ENCODE measurements at regions not wholly inside any gene's neighbourhood (a gene's known extent, or its start where the extent isn't known, plus 50 kb on each side); places are given as distances from the start of the nearest gene placed in this dataset.

- no peaks in the 10 kb centered on the region for H3K9me3 ChIP-seq
- DNase-seq (no peak), ATAC-seq (no peak)
- H3K4me3 ChIP-seq, result no peak overlapping the region
- H3K36me3 ChIP-seq, result no peaks in the 10 kb centered on the region
- TF ChIP-seq, protein P1, sequence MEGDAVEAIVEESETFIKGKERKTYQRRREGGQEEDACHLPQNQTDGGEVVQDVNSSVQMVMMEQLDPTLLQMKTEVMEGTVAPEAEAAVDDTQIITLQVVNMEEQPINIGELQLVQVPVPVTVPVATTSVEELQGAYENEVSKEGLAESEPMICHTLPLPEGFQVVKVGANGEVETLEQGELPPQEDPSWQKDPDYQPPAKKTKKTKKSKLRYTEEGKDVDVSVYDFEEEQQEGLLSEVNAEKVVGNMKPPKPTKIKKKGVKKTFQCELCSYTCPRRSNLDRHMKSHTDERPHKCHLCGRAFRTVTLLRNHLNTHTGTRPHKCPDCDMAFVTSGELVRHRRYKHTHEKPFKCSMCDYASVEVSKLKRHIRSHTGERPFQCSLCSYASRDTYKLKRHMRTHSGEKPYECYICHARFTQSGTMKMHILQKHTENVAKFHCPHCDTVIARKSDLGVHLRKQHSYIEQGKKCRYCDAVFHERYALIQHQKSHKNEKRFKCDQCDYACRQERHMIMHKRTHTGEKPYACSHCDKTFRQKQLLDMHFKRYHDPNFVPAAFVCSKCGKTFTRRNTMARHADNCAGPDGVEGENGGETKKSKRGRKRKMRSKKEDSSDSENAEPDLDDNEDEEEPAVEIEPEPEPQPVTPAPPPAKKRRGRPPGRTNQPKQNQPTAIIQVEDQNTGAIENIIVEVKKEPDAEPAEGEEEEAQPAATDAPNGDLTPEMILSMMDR (IDR thresholded peaks at IDR 0.05), result no peak
- no peak overlapping the region for H3K27ac ChIP-seq
- intact Hi-C loops (cut with DNase I), result no loop called here
- H3K27me3 ChIP-seq, result no peaks in the 10 kb centered on the region
- no peaks in the 10 kb centered on the region for H3K4me1 ChIP-seq
Measured at GRCh38 chr10:111199587-111199986, 122.8 kb downstream of the ADRA2A start.

DNA sequence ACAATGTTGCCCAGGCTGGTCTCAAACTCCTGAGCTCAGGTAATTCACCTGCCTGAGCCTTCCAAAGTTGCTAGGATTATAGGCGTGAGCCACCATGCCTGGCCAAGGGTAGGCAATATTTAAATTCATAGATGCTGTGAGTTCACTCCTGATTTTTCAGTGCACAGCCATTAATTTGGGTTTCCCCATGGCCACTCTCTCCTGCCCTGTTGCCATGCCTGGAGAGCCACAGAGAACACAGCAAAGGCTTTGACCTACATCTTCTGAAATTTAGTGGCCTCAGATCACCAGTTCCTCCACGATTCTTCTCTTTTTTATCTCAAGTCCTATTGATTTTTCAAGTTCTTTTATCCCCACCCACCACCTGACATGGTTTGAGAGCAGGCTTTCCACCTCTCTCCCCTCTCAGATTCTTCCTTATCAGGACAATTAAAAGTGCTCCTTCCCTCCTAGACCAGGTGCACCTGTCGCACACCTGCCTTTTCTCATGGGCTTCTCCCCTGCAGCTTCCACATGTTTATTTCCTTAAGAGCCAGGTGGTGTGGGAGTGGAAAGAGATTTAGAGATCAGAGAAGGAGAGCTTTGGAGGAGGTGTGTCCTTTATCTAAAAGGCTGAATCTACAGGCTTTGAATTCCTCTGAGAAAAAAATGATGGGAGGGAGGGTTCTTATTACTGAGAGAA is 123.8 kb downstream of the ADRA2A start:
- no peaks in the 10 kb centered on the region for H3K27me3 ChIP-seq
- ATAC-seq, result no peak
- H3K27ac ChIP-seq, result no peak overlapping the region
- no peaks in the 10 kb centered on the region for H3K4me1 ChIP-seq
- H3K36me3 ChIP-seq, result no peaks in the 10 kb centered on the region
- H3K4me3 ChIP-seq, result no peak overlapping the region
- DNase-seq, result no peak
- TF ChIP-seq, protein P1 (IDR thresholded peaks at IDR 0.05), result no peak
- intact Hi-C loops (cut with DNase I), result no loop called here
- no peaks in the 10 kb centered on the region for H3K9me3 ChIP-seq

GRCh38 chr10:111203615-111204014 is 126.8 kb downstream of the ADRA2A start:
- intact Hi-C loops (cut with DNase I), result no loop called here

GRCh38 chr10:111204838-111205237 is 128.0 kb downstream of the ADRA2A start:
- no peak for ATAC-seq
- H3K4me1 ChIP-seq, result no peaks in the 10 kb centered on the region

More at GRCh38 chr10:111203615-111204014, 126.8 kb downstream of the ADRA2A start:
- no peaks in the 10 kb centered on the region for H3K36me3 ChIP-seq
- no peaks in the 10 kb centered on the region for H3K4me1 ChIP-seq
- H3K27me3 ChIP-seq, result no peaks in the 10 kb centered on the region
- H3K27ac ChIP-seq, result no peak overlapping the region
- no peak overlapping the region for H3K4me3 ChIP-seq
- ATAC-seq (no peak), DNase-seq (no peak)
- TF ChIP-seq, protein P1 (IDR thresholded peaks at IDR 0.05), result no peak
- no peaks in the 10 kb centered on the region for H3K9me3 ChIP-seq

GRCh38 chr10:111206521-111206920 is 129.7 kb downstream of the ADRA2A start:
- TF ChIP-seq, protein P1 (IDR thresholded peaks at IDR 0.05), result no peak
- intact Hi-C loops (cut with DNase I), result no loop called here
- Histone ChIP-seq H3K4me1 (no peaks in the 10 kb centered on the region), H3K27me3 (no peaks in the 10 kb centered on the region), H3K9me3 (no peaks in the 10 kb centered on the region), H3K27ac (no peak overlapping the region), H3K36me3 (no peaks in the 10 kb centered on the region), H3K4me3 (no peak overlapping the region)
- no peak for ATAC-seq
- DNase-seq, result no peak

More at GRCh38 chr10:111204838-111205237, 128.0 kb downstream of the ADRA2A start:
- DNase-seq, result no peak
- TF ChIP-seq, protein P1 (IDR thresholded peaks at IDR 0.05), result no peak
- Histone ChIP-seq H3K36me3 (no peaks in the 10 kb centered on the region), H3K27ac (no peak overlapping the region), H3K4me3 (no peak overlapping the region), H3K27me3 (no peaks in the 10 kb centered on the region), H3K9me3 (no peaks in the 10 kb centered on the region)
- intact Hi-C loops (cut with DNase I), result no loop called here
